Mucosa of descending colon (tissue), 3 donors: ENCODE measurements at regions not wholly inside any gene's neighbourhood (a gene's known extent, or its start where the extent isn't known, plus 50 kb on each side); places are given as distances from the start of the nearest gene placed in this dataset.

ENCODE experiments used
- ATAC-seq: fragments of 200-7000 bp; cut with Tn5 transposase; one replicate; pipeline ENCODE4 v1.9.1; 2020; ENCODE audit warnings: mild to moderate bottlenecking, moderate library complexity
- DNase-seq, 3 donors: peaks; one replicate each; pipeline ENCODE4 v3.0.0-alpha.2; 2020
- H3K36me3 ChIP-seq: fragments of 200-600 bp; one replicate; pipeline ENCODE4 v1.8.0; 2021; ENCODE audit warnings: low read depth, mild to moderate bottlenecking
- H3K4me1 ChIP-seq: fragments of 200-600 bp; one replicate; pipeline ENCODE4 v1.8.0; 2021; ENCODE audit warnings: low read depth, mild to moderate bottlenecking
- H3K4me3 ChIP-seq: fragments of 200-600 bp; one replicate; pipeline ENCODE4 v1.8.0; 2021; ENCODE audit warnings: mild to moderate bottlenecking
- H3K9me3 ChIP-seq: fragments of 200-600 bp; one replicate; pipeline ENCODE4 v1.8.0; 2021; ENCODE audit warnings: mild to moderate bottlenecking
- intact Hi-C, 2 donors: fragments of 100-400 bp; cut with DNase I in 1 of 2; cut with micrococcal nuclease in 1 of 2; formaldehyde crosslinking; loops; one replicate each; pipeline versions ENCODE4 v1.11.0 to v1.11.1; 2022; cut with DNase I, micrococcal nuclease
- TF ChIP-seq, protein P1 (sequence below): fragments of 200-600 bp; IDR thresholded peaks from one replicate; pipeline ENCODE4 v1.8.0; 2022; ENCODE audit warnings: antibody characterized with exemption, mild to moderate bottlenecking
- donor health status: DM: no; HTN: no; CAD: no; lungs with moderate emphysema.
- donor health status: DM: no; HTN: no; CAD: no.
- donor health status: DM: no; HTN: yes; CAD: no.

DNA sequence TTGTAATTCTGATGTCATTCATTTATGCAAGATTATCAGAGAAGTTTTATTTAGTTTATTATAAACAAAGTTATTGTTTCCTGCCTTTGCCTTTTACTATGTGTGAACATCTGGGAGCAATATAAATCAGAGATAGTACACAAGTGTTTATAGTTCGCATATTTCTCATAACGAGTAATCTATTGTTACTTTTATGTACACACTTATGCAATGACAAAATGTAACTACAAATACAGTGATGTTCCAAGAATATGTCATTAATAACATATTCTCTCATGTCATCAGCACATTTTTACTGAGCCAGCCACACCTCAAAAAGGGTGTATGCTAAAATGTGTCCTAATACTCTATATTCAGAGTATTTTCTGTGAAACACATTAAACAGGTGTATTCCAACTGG lies 243.2 kb downstream of the ALX1 start:
- TF ChIP-seq, protein P1, sequence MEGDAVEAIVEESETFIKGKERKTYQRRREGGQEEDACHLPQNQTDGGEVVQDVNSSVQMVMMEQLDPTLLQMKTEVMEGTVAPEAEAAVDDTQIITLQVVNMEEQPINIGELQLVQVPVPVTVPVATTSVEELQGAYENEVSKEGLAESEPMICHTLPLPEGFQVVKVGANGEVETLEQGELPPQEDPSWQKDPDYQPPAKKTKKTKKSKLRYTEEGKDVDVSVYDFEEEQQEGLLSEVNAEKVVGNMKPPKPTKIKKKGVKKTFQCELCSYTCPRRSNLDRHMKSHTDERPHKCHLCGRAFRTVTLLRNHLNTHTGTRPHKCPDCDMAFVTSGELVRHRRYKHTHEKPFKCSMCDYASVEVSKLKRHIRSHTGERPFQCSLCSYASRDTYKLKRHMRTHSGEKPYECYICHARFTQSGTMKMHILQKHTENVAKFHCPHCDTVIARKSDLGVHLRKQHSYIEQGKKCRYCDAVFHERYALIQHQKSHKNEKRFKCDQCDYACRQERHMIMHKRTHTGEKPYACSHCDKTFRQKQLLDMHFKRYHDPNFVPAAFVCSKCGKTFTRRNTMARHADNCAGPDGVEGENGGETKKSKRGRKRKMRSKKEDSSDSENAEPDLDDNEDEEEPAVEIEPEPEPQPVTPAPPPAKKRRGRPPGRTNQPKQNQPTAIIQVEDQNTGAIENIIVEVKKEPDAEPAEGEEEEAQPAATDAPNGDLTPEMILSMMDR = no peak
- no peak overlapping the region for H3K4me3 ChIP-seq
- H3K4me1 ChIP-seq = no peaks in the 10 kb centered on the region
- ATAC-seq (no peak), DNase-seq (no peak)
- intact Hi-C loops = no loop called here
- no peaks in the 10 kb centered on the region for H3K36me3 ChIP-seq
- H3K9me3 ChIP-seq = no peaks in the 10 kb centered on the region

DNA sequence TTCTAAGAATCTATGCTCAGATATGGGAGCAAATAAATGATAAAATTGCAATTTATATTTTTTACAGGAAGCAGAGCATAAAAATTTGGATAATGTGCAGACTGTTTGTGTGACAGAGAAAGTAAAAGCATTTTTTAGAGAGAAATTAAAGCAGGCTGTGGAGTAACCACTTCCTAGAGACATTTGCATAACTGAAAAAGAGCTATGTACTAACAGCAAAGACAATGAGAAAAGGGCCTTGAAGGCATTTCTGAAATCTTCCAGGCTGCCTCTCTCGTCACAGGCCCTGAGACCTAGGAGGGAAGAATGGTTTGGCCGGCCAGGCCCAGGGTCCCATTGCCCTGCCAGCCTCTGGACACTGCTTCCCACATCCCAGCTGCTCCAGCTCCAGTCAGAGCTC lies 247.2 kb downstream of the ALX1 start:
- ATAC-seq = no peak
- no peaks in the 10 kb centered on the region for H3K36me3 ChIP-seq
- intact Hi-C loops = no loop called here
- H3K9me3 ChIP-seq = no peaks in the 10 kb centered on the region
- TF ChIP-seq, protein P1 = no peak
- H3K4me3 ChIP-seq = no peak overlapping the region
- DNase-seq = no peak
- no peaks in the 10 kb centered on the region for H3K4me1 ChIP-seq

DNA sequence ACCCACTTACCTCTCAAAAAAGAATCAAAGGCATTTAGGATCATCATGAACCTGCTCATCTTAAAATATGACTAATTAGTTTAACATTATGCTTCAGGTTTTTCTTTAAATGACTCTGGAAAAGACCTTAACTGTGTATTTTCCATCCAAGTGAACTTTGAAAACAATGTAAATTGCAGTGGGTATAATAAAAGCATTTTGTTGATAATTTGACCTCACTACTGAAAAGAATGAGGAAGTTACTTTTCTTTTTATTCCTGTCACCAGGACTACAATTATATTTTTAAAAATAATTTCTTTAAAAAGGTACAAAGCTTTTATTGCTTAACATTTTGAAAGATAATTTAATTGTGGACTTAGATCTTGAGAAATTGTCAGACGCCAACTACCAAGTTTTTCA lies 249.9 kb downstream of the ALX1 start:
- TF ChIP-seq, protein P1 = no peak
- H3K4me1 ChIP-seq = no peaks in the 10 kb centered on the region
- intact Hi-C loops = no loop called here
- H3K36me3 ChIP-seq = no peaks in the 10 kb centered on the region
- no peak overlapping the region for H3K4me3 ChIP-seq
- ATAC-seq (peak; percentile 51), DNase-seq (no peak)
- no peaks in the 10 kb centered on the region for H3K9me3 ChIP-seq

DNA sequence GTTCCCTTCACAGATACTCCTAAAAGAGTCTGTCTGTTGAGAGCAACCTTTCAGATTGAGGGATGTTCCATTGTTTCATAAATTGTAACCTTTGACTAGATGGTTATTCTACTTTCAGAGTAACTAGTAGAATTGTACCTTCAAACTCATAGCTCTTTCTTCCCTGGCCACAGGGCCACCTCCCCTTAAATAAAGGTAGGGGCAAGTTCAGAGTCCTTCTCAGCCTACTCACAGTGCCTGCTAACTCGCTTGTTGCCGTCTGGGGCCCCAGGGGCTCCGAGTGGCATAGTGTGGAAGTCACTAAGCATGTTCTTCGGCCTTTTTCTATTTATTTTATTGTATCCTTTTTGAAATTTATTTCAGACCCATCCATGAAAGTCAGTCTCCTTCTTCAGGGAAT lies 250.4 kb downstream of the ALX1 start:
- intact Hi-C loops = no loop called here
- H3K36me3 ChIP-seq = no peaks in the 10 kb centered on the region
- no peaks in the 10 kb centered on the region for H3K9me3 ChIP-seq
- ATAC-seq = peak; percentile 80
- TF ChIP-seq, protein P1 = no peak
- DNase-seq = peak in 2 of 3 donors; percentile 21 to 33
- H3K4me3 ChIP-seq = no peak overlapping the region
- no peaks in the 10 kb centered on the region for H3K4me1 ChIP-seq

DNA sequence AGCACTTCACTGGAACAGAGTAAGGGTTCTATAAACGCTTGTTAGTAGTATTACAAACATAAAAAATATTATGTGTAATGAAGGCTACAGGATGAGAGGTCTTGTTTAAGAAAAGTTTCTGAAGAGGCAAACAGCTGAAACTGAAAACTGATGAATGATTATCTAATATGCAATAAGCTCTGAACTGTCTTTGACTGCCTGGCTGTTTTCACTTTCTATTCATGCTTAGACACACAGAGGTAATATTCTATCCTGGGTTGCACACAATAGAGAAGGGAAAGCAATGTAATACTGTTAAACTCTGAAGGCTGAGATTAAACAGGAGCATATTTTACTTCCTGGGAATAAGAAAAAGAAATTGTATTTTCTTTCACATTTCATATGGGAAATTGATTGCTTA lies 251.3 kb downstream of the ALX1 start:
- Histone ChIP-seq H3K4me3 (no peak overlapping the region), H3K36me3 (no peaks in the 10 kb centered on the region), H3K9me3 (no peaks in the 10 kb centered on the region), H3K4me1 (no peaks in the 10 kb centered on the region)
- TF ChIP-seq, protein P1 = no peak
- intact Hi-C loops = no loop called here
- DNase-seq (no peak), ATAC-seq (peak; percentile 71)

DNA sequence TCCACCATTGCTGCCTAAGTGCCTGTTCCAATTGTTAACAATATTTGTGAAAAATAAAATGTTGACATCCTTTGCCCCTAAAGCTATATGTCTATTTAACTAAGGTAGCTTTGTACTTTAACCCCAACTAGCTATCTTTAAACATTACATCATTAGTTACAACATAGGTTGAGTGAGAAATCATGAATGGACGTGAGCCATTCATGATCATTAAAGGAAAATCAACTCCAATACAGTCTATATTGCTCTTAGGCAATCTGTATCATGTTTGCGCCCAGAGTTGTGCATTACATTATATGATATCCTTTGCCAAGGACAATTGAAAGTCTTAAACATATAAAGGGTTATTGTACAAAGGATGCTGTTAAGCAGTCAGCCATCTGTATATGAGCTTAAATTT lies 269.6 kb downstream of the ALX1 start:
- H3K36me3 ChIP-seq = no peaks in the 10 kb centered on the region
- intact Hi-C loops = no loop called here
- no peak overlapping the region for H3K4me3 ChIP-seq
- DNase-seq (no peak), ATAC-seq (peak; percentile 84)
- TF ChIP-seq, protein P1 = no peak
- H3K9me3 ChIP-seq = no peaks in the 10 kb centered on the region
- no peaks in the 10 kb centered on the region for H3K4me1 ChIP-seq
